Natural killer cell (primary cell): ENCODE measurements at regions not wholly inside any gene's neighbourhood (a gene's known extent, or its start where the extent isn't known, plus 50 kb on each side); places are given as distances from the start of the nearest gene placed in this dataset.

Experiments
- ATAC-seq, 3 donors: fragments of 150-1000 bp in 2 of 3; fragments of 200-7000 bp in 1 of 3; cut with Tn5 transposase; 1 replicate in 1 of 3; 2 replicates in 2 of 3; pipeline ENCODE4 v1.10.0; 2021; ENCODE audit warnings: mild to moderate bottlenecking in 2 of 3, moderate library complexity in 2 of 3
- DNase-seq, 2 donors: peaks; one replicate each; pipeline versions ENCODE4 v3.0.0 to v3.0.0-alpha.2; 2013 to 2021; ENCODE audit warnings: mixed read lengths in 1 of 2
- H3K27ac ChIP-seq: one replicate; pipeline ENCODE4 v1.5.1; 2013; ENCODE audit warnings: mild to moderate bottlenecking, low read length
- H3K27me3 ChIP-seq: one replicate; pipeline ENCODE4 v1.6.1; 2013; ENCODE audit warnings: low read length; ENCODE audit not compliant: control insufficient read depth, insufficient read depth
- H3K36me3 ChIP-seq: one replicate; pipeline ENCODE4 v1.6.1; 2013; ENCODE audit warnings: low read length; ENCODE audit not compliant: control insufficient read depth, insufficient read depth
- H3K4me1 ChIP-seq: one replicate; pipeline ENCODE4 v1.6.1; 2013; ENCODE audit warnings: low read length; ENCODE audit not compliant: control insufficient read depth, insufficient read depth
- H3K4me3 ChIP-seq: one replicate; pipeline ENCODE4 v1.5.1; 2013; ENCODE audit warnings: low read length
- H3K9me3 ChIP-seq: one replicate; pipeline ENCODE4 v1.6.1; 2013; ENCODE audit warnings: low read length; ENCODE audit not compliant: control insufficient read depth, insufficient read depth
- H3K27ac Mint-ChIP-seq, 2 donors: one replicate each; pipeline ENCODE4 v1.8.0; 2022; ENCODE audit warnings: mild to moderate bottlenecking in 2 of 2, mixed read lengths in 2 of 2, moderate library complexity in 1 of 2
- H3K27me3 Mint-ChIP-seq, 2 donors: one replicate each; pipeline ENCODE4 v1.8.0; 2022; ENCODE audit warnings: low read depth in 2 of 2, mixed read lengths in 2 of 2
- H3K36me3 Mint-ChIP-seq: one replicate; pipeline ENCODE4 v1.8.0; 2022; ENCODE audit warnings: mixed read lengths
- H3K4me1 Mint-ChIP-seq, 2 donors: one replicate each; pipeline ENCODE4 v1.8.0; 2022; ENCODE audit warnings: mixed read lengths in 2 of 2
- H3K4me3 Mint-ChIP-seq: one replicate; pipeline ENCODE4 v1.8.0; 2022; ENCODE audit warnings: mild to moderate bottlenecking, moderate library complexity, mixed read lengths
- H3K9me3 Mint-ChIP-seq, 2 donors: one replicate each; pipeline ENCODE4 v1.8.0; 2022; ENCODE audit warnings: mixed read lengths in 2 of 2
- WGBS: methylation state at CpG from one replicate; pipeline ENCODE4 v1.1.7; 2013; ENCODE audit warnings: missing lambda C conversion rate; ENCODE audit not compliant: insufficient coverage; 5-methylcytosine and 5-hydroxymethylcytosine counted together
- intact Hi-C: fragments of 100-400 bp; cut with micrococcal nuclease; formaldehyde crosslinking; loops from one replicate; pipeline ENCODE4 v1.14.2; 2022
- TF ChIP-seq, protein P1 (sequence below): fragments of 200-600 bp; IDR thresholded peaks from one replicate; pipeline ENCODE4 v1.8.0; 2022; ENCODE audit warnings: antibody characterized with exemption

DNA sequence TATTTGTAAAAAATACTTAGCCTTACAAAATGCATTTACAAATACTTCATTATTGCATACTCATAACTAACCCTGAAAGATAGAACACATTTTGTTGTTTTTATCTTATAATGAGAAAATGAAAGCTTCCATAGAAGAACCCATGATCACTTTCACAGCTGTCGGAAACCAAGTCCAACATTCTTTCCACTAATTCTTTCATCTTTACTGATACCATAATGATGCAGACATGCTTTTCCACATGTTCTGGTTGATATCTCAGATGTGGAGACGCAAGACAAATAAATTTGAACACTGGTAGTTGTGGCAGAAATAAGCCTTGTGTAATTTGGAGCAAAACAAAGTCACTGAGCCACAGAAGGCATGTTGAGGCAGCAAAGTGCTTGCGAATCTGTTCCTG is 136.0 kb downstream of the FBXO4 start:
- Mint-ChIP-seq H3K36me3 (no peaks in the 10 kb centered on the region), H3K27ac (no peak overlapping the region), H3K9me3 (no peaks in the 10 kb centered on the region), H3K4me3 (no peak overlapping the region), H3K27me3 (peaks cover 0 to 3% of the 10 kb centered on the region in 2 donors), H3K4me1 (no peaks in the 10 kb centered on the region)
- Histone ChIP-seq H3K4me3 (no peak overlapping the region), H3K36me3 (no peaks in the 10 kb centered on the region), H3K27ac (no peak overlapping the region), H3K9me3 (no peaks in the 10 kb centered on the region), H3K4me1 (no peaks in the 10 kb centered on the region), H3K27me3 (no peaks in the 10 kb centered on the region)
- 90% methylated on average over 3 of the region's 3 CpGs for WGBS
- TF ChIP-seq, protein P1, sequence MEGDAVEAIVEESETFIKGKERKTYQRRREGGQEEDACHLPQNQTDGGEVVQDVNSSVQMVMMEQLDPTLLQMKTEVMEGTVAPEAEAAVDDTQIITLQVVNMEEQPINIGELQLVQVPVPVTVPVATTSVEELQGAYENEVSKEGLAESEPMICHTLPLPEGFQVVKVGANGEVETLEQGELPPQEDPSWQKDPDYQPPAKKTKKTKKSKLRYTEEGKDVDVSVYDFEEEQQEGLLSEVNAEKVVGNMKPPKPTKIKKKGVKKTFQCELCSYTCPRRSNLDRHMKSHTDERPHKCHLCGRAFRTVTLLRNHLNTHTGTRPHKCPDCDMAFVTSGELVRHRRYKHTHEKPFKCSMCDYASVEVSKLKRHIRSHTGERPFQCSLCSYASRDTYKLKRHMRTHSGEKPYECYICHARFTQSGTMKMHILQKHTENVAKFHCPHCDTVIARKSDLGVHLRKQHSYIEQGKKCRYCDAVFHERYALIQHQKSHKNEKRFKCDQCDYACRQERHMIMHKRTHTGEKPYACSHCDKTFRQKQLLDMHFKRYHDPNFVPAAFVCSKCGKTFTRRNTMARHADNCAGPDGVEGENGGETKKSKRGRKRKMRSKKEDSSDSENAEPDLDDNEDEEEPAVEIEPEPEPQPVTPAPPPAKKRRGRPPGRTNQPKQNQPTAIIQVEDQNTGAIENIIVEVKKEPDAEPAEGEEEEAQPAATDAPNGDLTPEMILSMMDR: no peak
- intact Hi-C loops: no loop called here
- no peak for DNase-seq
- no peak for ATAC-seq

DNA sequence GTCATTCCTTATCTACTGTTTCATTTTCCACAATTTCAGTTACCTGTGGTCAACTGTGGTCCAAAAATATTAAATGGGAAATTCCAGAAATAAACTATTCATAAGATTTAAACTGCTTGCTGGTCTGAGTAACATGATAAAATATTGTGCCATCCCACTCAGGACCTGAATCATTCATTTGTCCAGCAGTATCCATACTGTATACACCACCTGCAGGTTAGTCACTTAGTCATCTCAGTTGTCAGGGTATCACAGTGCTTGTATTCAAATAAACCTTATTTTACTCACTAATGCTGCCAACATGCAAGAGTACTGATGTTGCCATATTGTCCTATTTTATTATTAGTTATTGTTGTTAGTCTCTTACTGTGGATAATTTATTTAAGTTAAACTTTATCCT is 139.7 kb downstream of the FBXO4 start:
- Mint-ChIP-seq H3K27ac (no peak overlapping the region), H3K4me1 (no peaks in the 10 kb centered on the region), H3K4me3 (no peak overlapping the region), H3K9me3 (peaks cover 0 to 2% of the 10 kb centered on the region in 2 donors), H3K27me3 (peaks cover 0 to 4% of the 10 kb centered on the region in 2 donors), H3K36me3 (no peaks in the 10 kb centered on the region)
- H3K4me1 ChIP-seq: no peaks in the 10 kb centered on the region
- intact Hi-C loops: no loop called here
- no peaks in the 10 kb centered on the region for H3K9me3 ChIP-seq
- TF ChIP-seq, protein P1: no peak
- no peak overlapping the region for H3K4me3 ChIP-seq
- no peak for ATAC-seq
- H3K27me3 ChIP-seq: no peaks in the 10 kb centered on the region
- H3K27ac ChIP-seq: no peak overlapping the region
- no peaks in the 10 kb centered on the region for H3K36me3 ChIP-seq
- no peak for DNase-seq

DNA sequence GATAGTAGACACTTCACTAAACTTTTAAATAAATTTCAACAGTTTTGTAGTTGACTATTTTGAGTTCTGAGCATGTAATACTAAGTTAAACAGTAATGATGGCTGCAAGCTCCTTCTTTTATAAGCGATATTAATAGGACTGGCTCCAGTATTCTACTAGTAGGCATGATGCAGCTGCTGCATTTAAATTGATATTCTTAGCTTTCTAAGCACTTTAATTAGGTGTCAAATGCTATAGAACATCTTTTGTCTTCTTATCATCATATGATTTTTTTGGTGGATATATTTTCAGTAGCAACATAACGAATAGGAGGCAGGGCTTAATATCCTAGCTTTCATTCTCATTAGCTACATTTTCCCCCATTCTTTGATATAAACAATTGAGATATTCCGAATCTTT is 141.1 kb downstream of the FBXO4 start:
- intact Hi-C loops: no loop called here
- Mint-ChIP-seq H3K9me3 (peaks cover 0 to 2% of the 10 kb centered on the region in 2 donors), H3K27me3 (peaks cover 0 to 2% of the 10 kb centered on the region in 2 donors), H3K4me3 (no peak overlapping the region), H3K27ac (no peak overlapping the region), H3K36me3 (no peaks in the 10 kb centered on the region), H3K4me1 (no peaks in the 10 kb centered on the region)
- DNase-seq: no peak
- Histone ChIP-seq H3K9me3 (no peaks in the 10 kb centered on the region), H3K27me3 (no peaks in the 10 kb centered on the region), H3K36me3 (no peaks in the 10 kb centered on the region), H3K4me1 (no peaks in the 10 kb centered on the region), H3K27ac (no peak overlapping the region), H3K4me3 (no peak overlapping the region)
- WGBS: 89% methylated on average over 1 of the region's 3 CpGs
- TF ChIP-seq, protein P1: no peak
- no peak for ATAC-seq

DNA sequence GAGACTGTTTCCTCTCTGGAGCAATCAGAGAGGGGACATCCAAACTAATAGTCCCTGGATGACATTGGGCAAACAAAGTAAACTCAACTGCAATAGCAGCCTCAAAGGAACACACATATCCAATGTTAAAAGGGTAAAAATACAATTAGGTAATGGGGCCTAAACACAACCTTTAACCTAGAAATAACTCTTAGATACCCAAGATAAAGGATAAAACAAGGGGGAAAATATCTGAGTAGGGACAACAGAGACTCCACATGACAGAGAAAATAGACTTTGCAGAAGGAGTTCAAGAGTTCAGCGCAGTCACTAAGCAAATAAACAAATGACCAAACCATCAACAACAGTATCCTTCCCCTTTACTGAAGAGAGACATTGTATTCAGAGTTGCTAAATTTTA is 149.3 kb downstream of the FBXO4 start:
- 100% methylated on average over 1 of the region's 1 CpG for WGBS
- Mint-ChIP-seq H3K9me3 (peaks cover 3 to 5% of the 10 kb centered on the region in 2 donors), H3K36me3 (no peaks in the 10 kb centered on the region), H3K27ac (no peak overlapping the region), H3K27me3 (no peaks in the 10 kb centered on the region), H3K4me1 (no peaks in the 10 kb centered on the region), H3K4me3 (no peak overlapping the region)
- DNase-seq (no peak), ATAC-seq (no peak)
- Histone ChIP-seq H3K36me3 (no peaks in the 10 kb centered on the region), H3K4me3 (no peak overlapping the region), H3K9me3 (no peaks in the 10 kb centered on the region), H3K27ac (no peak overlapping the region), H3K4me1 (no peaks in the 10 kb centered on the region), H3K27me3 (no peaks in the 10 kb centered on the region)
- TF ChIP-seq, protein P1: no peak
- intact Hi-C loops: no loop called here
